Neural cell (in vitro differentiated cells): ENCODE measurements at regions not wholly inside any gene's neighbourhood (a gene's known extent, or its start where the extent isn't known, plus 50 kb on each side); places are given as distances from the start of the nearest gene placed in this dataset.
"Not testable (repeated sequence)": the region's sequence is repeated elsewhere in the genome, so short reads cannot be mapped to it uniquely, and the experiment has no call there.

Source experiments
- H2AFZ ChIP-seq: fragments of 200-600, 300-800 bp; sonication (generic), shearing (Covaris generic); 2 replicates; pipeline ENCODE4 v1.6.0; 2014; ENCODE audit warnings: low read depth, mild to moderate bottlenecking, antibody characterized with exemption, low read length, moderate library complexity
- H3F3A ChIP-seq: fragments of 200-600 bp; shearing (Covaris generic); 2 replicates; pipeline ENCODE4 v1.6.1; 2016; ENCODE audit warnings: mild to moderate bottlenecking, moderate library complexity, mixed read lengths, antibody characterized with exemption, low read length; ENCODE audit not compliant: insufficient read depth, poor library complexity, severe bottlenecking
- H3K27ac ChIP-seq: fragments of 200-600, 300-800 bp; sonication (generic), shearing (Covaris generic); 2 replicates; pipeline ENCODE4 v1.5.1; 2014; ENCODE audit warnings: mild to moderate bottlenecking, low read length, moderate library complexity
- H3K27me3 ChIP-seq: fragments of 300-800, 200-600 bp; sonication (generic), shearing (Covaris generic); 2 replicates; pipeline ENCODE4 v1.6.0; 2014; ENCODE audit warnings: mild to moderate bottlenecking, low read depth, low read length, moderate library complexity; ENCODE audit not compliant: insufficient read depth
- H3K36me3 ChIP-seq: fragments of 300-800, 200-600 bp; sonication (generic), shearing (Covaris generic); 2 replicates; pipeline ENCODE4 v1.5.1; 2014; ENCODE audit warnings: mild to moderate bottlenecking, antibody characterized with exemption, low read length, moderate library complexity; ENCODE audit not compliant: insufficient read depth
- H3K4me2 ChIP-seq: fragments of 300-800, 200-600 bp; sonication (generic), shearing (Covaris generic); 2 replicates; pipeline ENCODE4 v1.6.0; 2014; ENCODE audit warnings: mild to moderate bottlenecking, low read length
- H3K4me3 ChIP-seq: fragments of 300-800, 200-600 bp; sonication (generic), shearing (Covaris generic); 2 replicates; pipeline ENCODE4 v1.5.1; 2014; ENCODE audit warnings: mild to moderate bottlenecking, low read length, moderate library complexity
- H3K79me2 ChIP-seq: fragments of 200-600 bp; shearing (Covaris generic); replicated peaks from 2 replicates; pipeline ENCODE4 v1.6.0; 2014; ENCODE audit warnings: mild to moderate bottlenecking, low read length, moderate library complexity; ENCODE audit not compliant: insufficient read depth
- H3K9ac ChIP-seq: fragments of 300-800, 200-600 bp; sonication (generic), shearing (Covaris generic); 2 replicates; pipeline ENCODE4 v1.6.1; 2016; ENCODE audit warnings: mild to moderate bottlenecking, low read length, mixed read lengths
- H3K9me2 ChIP-seq: fragments of 200-600 bp; shearing (Covaris generic); 2 replicates; pipeline ENCODE4 v1.6.1; 2016; ENCODE audit warnings: mild to moderate bottlenecking, low read length, mixed read lengths; ENCODE audit not compliant: insufficient read depth
- H3K9me3 ChIP-seq: fragments of 200-600, 300-800 bp; sonication (generic), shearing (Covaris generic); 2 replicates; pipeline ENCODE4 v1.6.1; 2016; ENCODE audit warnings: mild to moderate bottlenecking, mixed run types, low read length, moderate library complexity, mixed read lengths
- H4K20me1 ChIP-seq: fragments of 200-600 bp; shearing (Covaris generic); 2 replicates; pipeline ENCODE4 v1.6.1; 2016; ENCODE audit warnings: mild to moderate bottlenecking, mixed run types; ENCODE audit not compliant: insufficient read depth
- EP300 ChIP-seq: fragments of 450-650 bp; conservative IDR thresholded peaks from 2 replicates; pipeline ENCODE4 v1.6.1; 2014; ENCODE audit warnings: antibody characterized with exemption, mild to moderate bottlenecking, moderate library complexity; ENCODE audit not compliant: poor library complexity, severe bottlenecking
- EZH2 ChIP-seq: fragments of 200-600, 300-800 bp; shearing (Covaris generic), sonication (generic); IDR thresholded peaks from 2 replicates; pipeline ENCODE4 v1.6.1; 2014; ENCODE audit warnings: antibody characterized with exemption, low read length, borderline replicate concordance, mild to moderate bottlenecking; ENCODE audit not compliant: insufficient read depth, poor library complexity, severe bottlenecking
- MXI1 ChIP-seq: fragments of 450-650 bp; conservative IDR thresholded peaks from 2 replicates; pipeline ENCODE4 v1.6.1; 2014; ENCODE audit warnings: antibody characterized with exemption, mild to moderate bottlenecking; ENCODE audit not compliant: poor library complexity, severe bottlenecking
- POLR2AphosphoS5 ChIP-seq: IDR thresholded peaks from 2 replicates; pipeline ENCODE4 v1.6.1; 2012
- RAD21 ChIP-seq: fragments of 450-650 bp; conservative IDR thresholded peaks from 2 replicates; pipeline ENCODE4 v1.6.1; 2014; ENCODE audit warnings: antibody characterized with exemption, mild to moderate bottlenecking, moderate library complexity
- REST ChIP-seq: IDR thresholded peaks from 2 replicates; pipeline ENCODE4 v1.6.1; 2012; ENCODE audit warnings: borderline replicate concordance
- SMC3 ChIP-seq: fragments of 450-650 bp; conservative IDR thresholded peaks from 2 replicates; pipeline ENCODE4 v1.6.1; 2014; ENCODE audit warnings: antibody characterized with exemption, mild to moderate bottlenecking, moderate library complexity; ENCODE audit not compliant: poor library complexity
- TAF1 ChIP-seq: IDR thresholded peaks from 2 replicates; pipeline ENCODE4 v1.6.1; 2012; ENCODE audit warnings: low read depth
- TF ChIP-seq, protein P1 (sequence below): fragments of 450-650 bp; IDR thresholded peaks from 2 replicates; pipeline ENCODE4 v1.5.1; 2014; ENCODE audit warnings: antibody characterized with exemption, mild to moderate bottlenecking, moderate library complexity; ENCODE audit not compliant: poor library complexity, severe bottlenecking

- H3K36me3 ChIP-seq: no peaks in the 10 kb centered on the region
- H3F3A ChIP-seq: no peaks in the 10 kb centered on the region
- TF ChIP-seq RAD21: no peak
- TF ChIP-seq POLR2AphosphoS5: peak; percentile 9
- no peaks in the 10 kb centered on the region for H3K9me2 ChIP-seq
- no peak overlapping the region for H3K27ac ChIP-seq
- no peaks in the 10 kb centered on the region for H3K9me3 ChIP-seq
- no peak overlapping the region for H3K9ac ChIP-seq
- no peaks in the 10 kb centered on the region for H3K27me3 ChIP-seq
- no peak overlapping the region for H3K4me3 ChIP-seq
- H3K79me2 ChIP-seq: no peaks in the 10 kb centered on the region
- no peak overlapping the region for H2AFZ ChIP-seq
- H4K20me1 ChIP-seq: no peaks in the 10 kb centered on the region
- no peak overlapping the region for H3K4me2 ChIP-seq
Measured at GRCh38 chr6:86756640-86757229, 180.6 kb upstream of the HTR1E start.

DNA sequence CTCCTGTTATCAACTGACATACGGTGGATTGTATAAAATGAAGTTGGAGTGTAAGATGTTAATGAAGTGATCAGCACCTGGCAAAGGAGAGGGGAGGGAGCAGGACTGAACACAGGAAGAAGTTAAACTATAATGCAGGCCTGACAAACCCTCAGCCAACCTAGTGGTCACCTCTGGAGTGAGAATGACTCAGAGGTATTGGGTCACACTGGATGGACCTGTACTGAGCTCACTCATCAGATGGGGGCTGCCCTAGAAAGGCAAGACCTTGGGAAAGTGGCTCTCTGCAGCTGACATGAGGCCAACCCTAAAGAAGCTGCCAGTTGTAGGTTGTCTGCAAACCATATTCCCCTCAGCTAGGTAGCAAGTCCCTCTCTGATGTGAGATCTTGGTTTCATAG, 193.3 kb upstream of the HTR1E start:
- Histone ChIP-seq H3K9me2 (no peaks in the 10 kb centered on the region), H3F3A (no peaks in the 10 kb centered on the region), H3K79me2 (no peaks in the 10 kb centered on the region), H4K20me1 (no peaks in the 10 kb centered on the region), H3K9ac (no peak overlapping the region), H3K9me3 (no peaks in the 10 kb centered on the region), H3K27me3 (no peaks in the 10 kb centered on the region), H2AFZ (no peak overlapping the region), H3K4me2 (no peak overlapping the region), H3K4me3 (no peak overlapping the region), H3K36me3 (no peaks in the 10 kb centered on the region), H3K27ac (no peak overlapping the region)
- TF ChIP-seq RAD21 (no peak), EZH2 (no peak), SMC3 (no peak), MXI1 (no peak), TAF1 (no peak), EP300 (no peak), POLR2AphosphoS5 (no peak), REST (no peak)
- TF ChIP-seq, protein P1, sequence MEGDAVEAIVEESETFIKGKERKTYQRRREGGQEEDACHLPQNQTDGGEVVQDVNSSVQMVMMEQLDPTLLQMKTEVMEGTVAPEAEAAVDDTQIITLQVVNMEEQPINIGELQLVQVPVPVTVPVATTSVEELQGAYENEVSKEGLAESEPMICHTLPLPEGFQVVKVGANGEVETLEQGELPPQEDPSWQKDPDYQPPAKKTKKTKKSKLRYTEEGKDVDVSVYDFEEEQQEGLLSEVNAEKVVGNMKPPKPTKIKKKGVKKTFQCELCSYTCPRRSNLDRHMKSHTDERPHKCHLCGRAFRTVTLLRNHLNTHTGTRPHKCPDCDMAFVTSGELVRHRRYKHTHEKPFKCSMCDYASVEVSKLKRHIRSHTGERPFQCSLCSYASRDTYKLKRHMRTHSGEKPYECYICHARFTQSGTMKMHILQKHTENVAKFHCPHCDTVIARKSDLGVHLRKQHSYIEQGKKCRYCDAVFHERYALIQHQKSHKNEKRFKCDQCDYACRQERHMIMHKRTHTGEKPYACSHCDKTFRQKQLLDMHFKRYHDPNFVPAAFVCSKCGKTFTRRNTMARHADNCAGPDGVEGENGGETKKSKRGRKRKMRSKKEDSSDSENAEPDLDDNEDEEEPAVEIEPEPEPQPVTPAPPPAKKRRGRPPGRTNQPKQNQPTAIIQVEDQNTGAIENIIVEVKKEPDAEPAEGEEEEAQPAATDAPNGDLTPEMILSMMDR: no peak

DNA sequence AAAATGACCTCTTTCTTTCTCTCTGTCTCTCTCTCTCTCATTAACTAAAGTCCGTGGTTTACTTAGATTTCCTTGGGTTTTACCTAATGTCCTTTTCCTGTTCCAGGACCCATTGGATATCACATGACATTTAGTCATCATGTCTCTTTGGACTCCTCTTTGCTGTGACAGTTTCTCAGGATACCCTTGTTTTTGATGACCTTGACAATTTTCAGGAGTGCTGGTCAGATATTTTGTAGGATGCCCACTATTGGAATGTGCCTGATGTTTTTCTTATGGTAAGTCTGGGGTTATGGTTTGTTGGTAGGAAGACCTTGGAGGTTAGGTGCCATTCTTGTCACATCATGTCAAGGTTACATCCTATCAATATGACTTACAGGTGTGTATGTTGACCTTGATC, 199.2 kb upstream of the HTR1E start:
- no peak overlapping the region for H3K4me2 ChIP-seq
- H2AFZ ChIP-seq: no peak overlapping the region
- H3F3A ChIP-seq: no peaks in the 10 kb centered on the region
- H3K36me3 ChIP-seq: no peaks in the 10 kb centered on the region
- H3K9ac ChIP-seq: no peak overlapping the region
- H4K20me1 ChIP-seq: no peaks in the 10 kb centered on the region
- no peaks in the 10 kb centered on the region for H3K9me2 ChIP-seq
- H3K4me3 ChIP-seq: no peak overlapping the region
- H3K27me3 ChIP-seq: no peaks in the 10 kb centered on the region
- H3K9me3 ChIP-seq: no peaks in the 10 kb centered on the region
- no peak for TF ChIP-seq SMC3
- H3K79me2 ChIP-seq: no peaks in the 10 kb centered on the region
- no peak overlapping the region for H3K27ac ChIP-seq

- not testable (repeated sequence) for H3K27ac ChIP-seq, H3K9me3 ChIP-seq, H2AFZ ChIP-seq, H3F3A ChIP-seq, H4K20me1 ChIP-seq, H3K27me3 ChIP-seq, H3K9ac ChIP-seq, H3K4me3 ChIP-seq, H3K9me2 ChIP-seq, H3K36me3 ChIP-seq, H3K4me2 ChIP-seq, H3K79me2 ChIP-seq
Measured at GRCh38 chr6:86731631-86732030, 205.7 kb upstream of the HTR1E start.

GRCh38 chr6:86730772-86731171, 206.6 kb upstream of the HTR1E start:
- not testable (repeated sequence) for H3K9ac ChIP-seq, H3K4me3 ChIP-seq, H3K9me2 ChIP-seq, H3K79me2 ChIP-seq, H3K9me3 ChIP-seq, H4K20me1 ChIP-seq, H3K36me3 ChIP-seq, H3K27ac ChIP-seq, H3K27me3 ChIP-seq, H3F3A ChIP-seq, H3K4me2 ChIP-seq, H2AFZ ChIP-seq
